ENCODE measurements at regions not wholly inside any gene's neighbourhood (a gene's known extent, or its start where the extent isn't known, plus 50 kb on each side); places are given as distances from the start of the nearest gene placed in this dataset.
"Not testable (repeated sequence)": the region's sequence is repeated elsewhere in the genome, so short reads cannot be mapped to it uniquely, and the experiment has no call there.

DNA sequence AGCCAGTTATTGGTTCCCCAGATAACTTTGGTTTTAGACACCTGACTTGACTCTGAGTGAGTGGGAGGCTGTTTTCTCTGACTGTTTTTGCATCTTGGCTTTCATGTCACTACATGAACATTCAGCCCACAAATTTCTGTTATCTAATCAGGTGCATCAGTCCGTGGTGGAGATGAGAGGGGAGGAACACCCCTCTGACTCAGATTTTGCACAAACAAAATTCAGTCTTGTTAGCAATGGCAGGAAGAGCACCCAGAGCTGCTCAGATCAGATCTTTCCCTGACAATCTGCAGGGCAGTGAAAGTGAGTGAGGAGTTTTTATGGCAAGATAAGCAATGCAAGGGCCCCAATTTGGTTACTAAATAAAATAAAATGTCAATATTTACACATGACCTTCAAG lies 307.2 kb upstream of the NOTCH2NLA start:
- FAIRE-seq; intact Hi-C loops (cut with micrococcal nuclease); H3K27me3 ChIP-seq (ENCODE audit: control insufficient read depth in 2 of 2, insufficient read depth in 2 of 2, low read length in 2 of 2); H4K20me1 ChIP-seq (replicated peaks; ENCODE audit: control insufficient read depth, extremely low read depth, insufficient read depth, low read length); H3K9me1 ChIP-seq (replicated peaks; ENCODE audit: control insufficient read depth, extremely low read depth, insufficient read depth, low read length); dilution Hi-C loops (cut with MboI; ENCODE audit: extremely low pct_ligation_motif_present, low sequenced_read_pairs); DNase-seq (ENCODE audit: low read depth, low spot score); H3K4me2 ChIP-seq (ENCODE audit: insufficient read depth, low read length); H3K36me3 ChIP-seq (ENCODE audit: control insufficient read depth in 2 of 2, extremely low read depth in 1 of 2, insufficient read depth in 2 of 2, low read length in 2 of 2); H3K9ac ChIP-seq (replicated peaks; ENCODE audit: extremely low read depth, insufficient read depth, low read length); H3K79me2 ChIP-seq (ENCODE audit: control insufficient read depth, insufficient read depth, low read length); BruUV-seq (replicated peaks); POLR2A ChIA-PET; CTCF ChIA-PET; H3K9me3 ChIP-seq (replicated peaks; ENCODE audit: control insufficient read depth, insufficient read depth, low read length); H3K4me3 ChIP-seq (replicated peaks in 1 of 3; ENCODE audit: insufficient read depth in 1 of 3, low read depth in 1 of 3, low read length in 3 of 3); H2AFZ ChIP-seq (ENCODE audit: low read depth, low read length); H3K27ac ChIP-seq (ENCODE audit: insufficient read depth, low read depth, low read length); H3K4me1 ChIP-seq (ENCODE audit: control insufficient read depth, extremely low read depth, insufficient read depth, low read length): not testable (repeated sequence)

DNA sequence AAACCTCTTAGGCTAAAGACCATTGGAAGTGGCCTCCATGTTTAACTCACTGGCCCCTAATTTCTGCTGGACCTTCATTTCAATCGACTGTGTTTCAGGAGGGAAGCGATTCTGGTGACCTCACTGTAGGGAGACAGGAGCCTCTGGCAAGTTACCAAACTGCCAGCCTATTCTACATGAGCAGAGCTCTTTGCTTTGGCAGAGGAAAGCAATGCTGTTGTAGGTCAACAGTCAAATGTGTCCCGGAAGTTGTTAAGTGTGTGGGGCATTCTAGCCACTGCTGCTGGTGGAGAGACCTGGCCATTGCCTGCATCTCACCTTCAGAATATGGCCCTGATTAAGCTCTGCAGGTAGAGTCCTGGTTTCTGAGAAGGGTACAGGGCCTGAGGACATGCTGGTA lies 306.8 kb upstream of the NOTCH2NLA start:
- FAIRE-seq; BruUV-seq (replicated peaks); H3K4me2 ChIP-seq (ENCODE audit: insufficient read depth, low read length); H3K9ac ChIP-seq (replicated peaks; ENCODE audit: extremely low read depth, insufficient read depth, low read length); H2AFZ ChIP-seq (ENCODE audit: low read depth, low read length); H3K27me3 ChIP-seq (ENCODE audit: control insufficient read depth in 2 of 2, insufficient read depth in 2 of 2, low read length in 2 of 2); H3K9me1 ChIP-seq (replicated peaks; ENCODE audit: control insufficient read depth, extremely low read depth, insufficient read depth, low read length); H3K9me3 ChIP-seq (replicated peaks; ENCODE audit: control insufficient read depth, insufficient read depth, low read length); H3K36me3 ChIP-seq (ENCODE audit: control insufficient read depth in 2 of 2, extremely low read depth in 1 of 2, insufficient read depth in 2 of 2, low read length in 2 of 2); H3K4me1 ChIP-seq (ENCODE audit: control insufficient read depth, extremely low read depth, insufficient read depth, low read length); H4K20me1 ChIP-seq (replicated peaks; ENCODE audit: control insufficient read depth, extremely low read depth, insufficient read depth, low read length); H3K4me3 ChIP-seq (replicated peaks in 1 of 3; ENCODE audit: insufficient read depth in 1 of 3, low read depth in 1 of 3, low read length in 3 of 3); H3K27ac ChIP-seq (ENCODE audit: insufficient read depth, low read depth, low read length); POLR2A ChIA-PET; intact Hi-C loops (cut with micrococcal nuclease); H3K79me2 ChIP-seq (ENCODE audit: control insufficient read depth, insufficient read depth, low read length); dilution Hi-C loops (cut with MboI; ENCODE audit: extremely low pct_ligation_motif_present, low sequenced_read_pairs); DNase-seq (ENCODE audit: low read depth, low spot score); CTCF ChIA-PET: not testable (repeated sequence)

DNA sequence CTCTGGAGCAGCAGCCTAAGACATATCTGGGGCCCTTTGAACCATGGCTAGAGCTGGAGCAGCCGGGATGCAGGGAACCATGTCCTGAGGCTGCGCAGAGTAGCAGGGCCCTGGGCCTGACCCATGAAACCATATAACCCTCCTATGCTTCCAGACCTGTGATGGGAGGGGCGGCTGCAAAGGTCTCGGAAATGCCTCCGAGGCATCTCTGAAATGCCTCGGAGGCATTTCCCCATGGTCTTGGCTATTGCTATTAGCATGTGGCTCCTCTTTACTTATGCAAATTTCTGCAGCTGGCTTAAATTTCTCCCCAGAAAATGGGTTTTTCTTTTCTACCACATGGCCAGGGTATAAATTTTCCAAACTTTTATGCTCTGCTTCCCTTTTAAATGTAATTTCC lies 302.1 kb upstream of the NOTCH2NLA start:
- H3K9ac ChIP-seq (replicated peaks; ENCODE audit: extremely low read depth, insufficient read depth, low read length); POLR2A ChIA-PET; H3K36me3 ChIP-seq (ENCODE audit: control insufficient read depth in 2 of 2, extremely low read depth in 1 of 2, insufficient read depth in 2 of 2, low read length in 2 of 2); dilution Hi-C loops (cut with MboI; ENCODE audit: extremely low pct_ligation_motif_present, low sequenced_read_pairs); FAIRE-seq; H3K27me3 ChIP-seq (ENCODE audit: control insufficient read depth in 2 of 2, insufficient read depth in 2 of 2, low read length in 2 of 2); H3K79me2 ChIP-seq (ENCODE audit: control insufficient read depth, insufficient read depth, low read length); H3K4me2 ChIP-seq (ENCODE audit: insufficient read depth, low read length); H3K9me1 ChIP-seq (replicated peaks; ENCODE audit: control insufficient read depth, extremely low read depth, insufficient read depth, low read length); intact Hi-C loops (cut with micrococcal nuclease); BruUV-seq (replicated peaks); H4K20me1 ChIP-seq (replicated peaks; ENCODE audit: control insufficient read depth, extremely low read depth, insufficient read depth, low read length); H3K27ac ChIP-seq (ENCODE audit: insufficient read depth, low read depth, low read length); H3K9me3 ChIP-seq (replicated peaks; ENCODE audit: control insufficient read depth, insufficient read depth, low read length); H2AFZ ChIP-seq (ENCODE audit: low read depth, low read length); CTCF ChIA-PET; H3K4me3 ChIP-seq (replicated peaks in 1 of 3; ENCODE audit: insufficient read depth in 1 of 3, low read depth in 1 of 3, low read length in 3 of 3); H3K4me1 ChIP-seq (ENCODE audit: control insufficient read depth, extremely low read depth, insufficient read depth, low read length); DNase-seq (ENCODE audit: low read depth, low spot score): not testable (repeated sequence)

DNA sequence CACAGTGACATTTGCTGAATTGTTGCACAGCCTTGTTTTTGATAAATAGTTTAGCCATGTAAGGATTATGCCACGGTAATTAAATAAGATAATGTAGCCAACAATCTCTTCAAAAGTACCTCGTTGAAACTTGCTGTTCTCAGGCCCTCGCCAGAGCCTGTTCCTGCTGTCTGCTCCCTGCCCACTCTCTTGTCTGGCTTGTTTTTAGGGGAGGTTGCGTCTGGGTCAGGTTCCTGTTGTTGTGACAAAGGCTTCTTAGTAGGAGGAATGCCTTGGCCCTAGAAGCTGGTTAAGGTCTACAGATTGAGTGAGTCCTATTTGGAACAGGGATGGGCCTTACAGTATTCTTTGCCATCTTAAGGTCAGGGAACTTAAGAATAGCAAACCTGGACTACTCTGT lies 294.0 kb upstream of the NOTCH2NLA start:
- dilution Hi-C loops (cut with MboI; ENCODE audit: extremely low pct_ligation_motif_present, low sequenced_read_pairs); BruUV-seq (replicated peaks); H3K4me2 ChIP-seq (ENCODE audit: insufficient read depth, low read length); H3K4me3 ChIP-seq (replicated peaks in 1 of 3; ENCODE audit: insufficient read depth in 1 of 3, low read depth in 1 of 3, low read length in 3 of 3); H3K4me1 ChIP-seq (ENCODE audit: control insufficient read depth, extremely low read depth, insufficient read depth, low read length); H3K36me3 ChIP-seq (ENCODE audit: control insufficient read depth in 2 of 2, extremely low read depth in 1 of 2, insufficient read depth in 2 of 2, low read length in 2 of 2); H3K79me2 ChIP-seq (ENCODE audit: control insufficient read depth, insufficient read depth, low read length); H3K9me3 ChIP-seq (replicated peaks; ENCODE audit: control insufficient read depth, insufficient read depth, low read length); intact Hi-C loops (cut with micrococcal nuclease); H3K27me3 ChIP-seq (ENCODE audit: control insufficient read depth in 2 of 2, insufficient read depth in 2 of 2, low read length in 2 of 2); H2AFZ ChIP-seq (ENCODE audit: low read depth, low read length); FAIRE-seq; H3K9me1 ChIP-seq (replicated peaks; ENCODE audit: control insufficient read depth, extremely low read depth, insufficient read depth, low read length); CTCF ChIA-PET; H3K9ac ChIP-seq (replicated peaks; ENCODE audit: extremely low read depth, insufficient read depth, low read length); DNase-seq (ENCODE audit: low read depth, low spot score); H4K20me1 ChIP-seq (replicated peaks; ENCODE audit: control insufficient read depth, extremely low read depth, insufficient read depth, low read length); H3K27ac ChIP-seq (ENCODE audit: insufficient read depth, low read depth, low read length); POLR2A ChIA-PET: not testable (repeated sequence)
